KG1 (cell line): ENCODE measurements at regions not wholly inside any gene's neighbourhood (a gene's known extent, or its start where the extent isn't known, plus 50 kb on each side); places are given as distances from the start of the nearest gene placed in this dataset.

Experiments
- DNase-seq: peaks from one replicate; lab custom pipeline; 2025; lab: John Stamatoyannopoulos, UW

GRCh38 chr15:69530991-69531664 is 78.5 kb downstream of the RPLP1 start:
- no peak for DNase-seq

DNA sequence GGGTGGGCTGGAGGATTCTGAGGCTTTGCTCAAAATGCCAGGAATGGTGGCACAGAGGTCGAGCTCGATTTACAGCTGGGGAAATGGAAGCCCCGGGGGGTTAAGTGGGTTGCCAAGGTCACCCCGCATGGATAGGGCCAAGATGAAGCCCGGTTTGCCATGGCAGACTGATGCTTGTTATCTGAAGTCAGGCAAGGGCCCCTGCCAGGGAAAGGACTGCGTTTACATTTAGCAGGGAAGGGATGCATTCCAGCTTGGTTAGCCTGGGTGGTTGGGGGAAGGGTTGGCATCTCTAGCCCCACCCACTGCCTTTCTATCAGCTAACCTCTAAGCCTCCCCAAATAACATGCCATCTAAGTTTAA is 79.0 kb downstream of the RPLP1 start:
- DNase-seq, result no peak

- DNase-seq, result no peak
These were observed 79.4 kb downstream of the RPLP1 start for GRCh38 chr15:69532066-69532465.

DNA sequence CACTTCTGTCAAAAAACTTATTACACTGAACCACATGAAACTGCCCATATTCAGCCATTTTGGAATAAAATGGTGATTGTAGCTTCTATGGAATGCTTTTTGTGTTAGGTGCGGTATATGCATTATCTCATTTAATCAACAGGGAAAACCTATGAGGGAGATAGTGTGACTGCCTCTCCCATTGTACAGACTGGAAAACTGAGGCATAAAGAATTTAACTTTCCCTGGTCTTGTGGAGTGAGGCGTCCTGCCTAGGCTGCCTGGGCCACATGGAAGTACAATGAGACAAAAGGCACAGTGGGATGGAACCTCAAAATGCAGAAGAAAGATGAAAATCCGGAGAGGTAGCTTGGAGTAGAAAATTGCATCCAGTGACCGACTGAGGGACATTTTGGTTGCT is 80.2 kb downstream of the RPLP1 start:
- DNase-seq, result no peak

DNA sequence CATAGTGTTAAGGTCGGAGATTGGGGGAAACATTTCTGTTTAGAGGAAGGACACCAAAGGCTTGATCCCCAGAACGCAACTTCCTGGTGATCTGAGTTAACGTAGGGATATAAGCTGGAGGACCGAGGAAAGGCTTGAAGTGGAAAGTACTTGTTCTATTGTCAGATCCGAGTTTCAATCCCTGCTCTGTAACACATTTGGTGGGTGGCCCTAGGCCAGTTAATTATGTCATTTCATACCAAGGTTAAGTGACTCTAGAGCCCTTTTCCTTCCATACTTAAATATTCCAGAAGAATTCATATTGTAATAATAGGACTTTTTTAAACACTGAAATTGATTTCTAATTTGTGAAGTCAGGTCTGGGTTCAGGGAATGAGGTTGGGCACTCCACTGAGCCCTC is 80.9 kb downstream of the RPLP1 start:
- no peak for DNase-seq

DNA sequence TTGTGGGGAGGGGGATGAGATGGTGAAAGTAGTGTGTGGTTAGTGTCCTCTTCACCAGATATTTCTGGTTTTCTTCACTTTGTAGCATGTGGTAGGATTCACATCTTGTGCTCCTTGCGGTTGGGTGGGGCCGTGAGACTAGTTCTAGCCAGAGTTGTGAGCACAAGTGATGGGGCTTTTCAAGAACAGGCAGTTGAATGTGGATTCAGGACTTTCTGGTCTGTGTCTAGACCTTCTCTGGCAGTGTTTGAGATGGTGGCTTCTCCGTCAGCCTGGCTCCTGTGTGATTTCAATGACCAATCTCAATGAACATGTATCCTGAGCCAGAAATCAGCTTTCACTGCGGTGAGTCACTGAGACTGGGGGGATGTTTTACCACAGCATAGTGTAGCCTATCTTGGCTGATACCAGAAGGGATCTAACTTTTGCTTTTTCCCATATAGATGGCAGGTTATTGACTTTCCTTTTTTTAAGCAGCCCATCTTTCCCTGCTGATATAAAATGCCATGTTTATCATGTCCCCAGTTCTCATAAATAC is 82.6 kb downstream of the RPLP1 start:
- DNase-seq, result no peak

DNA sequence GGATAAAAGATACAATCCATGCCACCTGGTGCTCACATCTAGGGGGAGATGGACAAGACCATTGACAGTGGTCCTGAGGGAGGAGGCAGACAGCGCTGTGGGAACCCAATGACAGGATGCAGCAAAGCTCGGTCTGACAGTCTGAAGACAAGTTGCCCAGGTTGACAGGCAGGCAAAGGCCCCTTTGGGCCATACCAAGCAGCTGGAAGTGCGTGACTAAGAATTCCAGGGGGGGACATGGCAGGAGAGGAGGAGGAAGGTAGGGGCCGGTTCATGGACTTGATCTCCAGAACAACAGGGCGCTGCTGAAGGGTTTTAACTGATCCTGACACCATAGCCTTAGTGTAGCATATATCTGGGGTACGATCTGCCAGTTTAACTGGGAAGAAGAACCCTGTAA is 83.4 kb downstream of the RPLP1 start:
- no peak for DNase-seq

GRCh38 chr15:69536726-69537512 is 84.3 kb downstream of the RPLP1 start:
- no peak for DNase-seq

- no peak for DNase-seq
These were observed 85.3 kb downstream of the RPLP1 start for GRCh38 chr15:69537901-69538300.

- no peak for DNase-seq
These were observed 85.8 kb downstream of the RPLP1 start for GRCh38 chr15:69538379-69538778.

DNA sequence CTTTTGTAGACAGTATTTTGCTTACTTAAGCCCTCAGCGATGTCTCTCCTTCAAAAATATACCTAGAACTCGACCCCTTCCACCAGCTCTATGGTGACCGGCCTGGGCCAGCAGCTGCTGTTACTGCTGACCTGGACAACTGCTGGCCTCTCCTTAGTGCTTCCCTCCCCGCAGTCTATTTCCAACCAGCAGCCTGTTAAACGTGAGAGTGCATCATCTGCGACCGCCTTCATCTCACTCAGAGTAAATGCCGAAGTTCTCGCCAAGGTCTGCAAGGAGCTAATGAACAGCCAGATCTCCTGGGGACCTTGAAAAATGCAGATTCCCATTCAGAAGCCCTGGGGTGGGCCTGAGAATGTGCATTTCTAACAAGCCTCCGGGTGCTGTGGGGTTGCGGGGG is 86.7 kb downstream of the RPLP1 start:
- no peak for DNase-seq

GRCh38 chr15:69540622-69541021 is 88.0 kb downstream of the RPLP1 start:
- DNase-seq, result no peak

- no peak for DNase-seq
These were observed 89.4 kb downstream of the RPLP1 start for GRCh38 chr15:69542028-69542427.

- DNase-seq, result no peak
These were observed 91.2 kb downstream of the RPLP1 start for GRCh38 chr15:69543681-69544364.

DNA sequence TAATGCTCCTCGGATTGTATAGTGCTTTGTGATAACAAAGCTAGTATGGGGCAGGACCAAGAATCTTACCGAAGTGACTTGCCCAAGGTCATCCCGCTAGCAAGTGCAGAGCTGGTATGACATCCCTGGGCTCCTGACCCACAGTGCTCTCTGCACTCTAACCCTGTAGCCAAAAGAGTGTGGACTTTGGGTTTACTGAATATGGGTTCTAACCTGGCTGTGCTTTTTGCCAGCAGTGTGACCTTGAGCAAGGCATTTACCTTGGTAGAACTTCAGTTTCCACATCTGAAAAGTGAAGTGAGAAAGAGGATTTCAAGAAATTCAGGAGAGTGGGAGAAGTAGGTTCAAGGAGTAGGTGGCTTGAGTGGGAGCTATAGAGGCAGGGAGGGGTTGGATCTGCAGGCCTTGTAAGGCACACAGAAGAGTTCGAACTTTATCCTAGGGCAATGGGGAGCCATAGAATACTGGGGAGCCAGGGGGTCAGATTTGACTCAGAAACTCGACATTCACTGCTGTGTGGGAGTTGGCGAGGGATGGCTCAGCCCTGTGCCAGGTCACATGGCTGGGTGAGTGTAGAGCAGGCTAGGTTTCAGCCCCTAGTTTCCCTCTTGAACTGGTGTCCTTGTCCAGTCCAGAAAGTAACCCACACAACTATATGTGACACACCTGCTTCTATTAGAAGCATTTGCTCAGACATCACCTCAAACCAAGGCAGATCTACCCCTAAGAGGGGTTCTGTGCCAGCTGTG is 91.9 kb downstream of the RPLP1 start:
- DNase-seq, result no peak

- no peak for DNase-seq
These were observed 93.6 kb downstream of the RPLP1 start for GRCh38 chr15:69546182-69546581.

DNA sequence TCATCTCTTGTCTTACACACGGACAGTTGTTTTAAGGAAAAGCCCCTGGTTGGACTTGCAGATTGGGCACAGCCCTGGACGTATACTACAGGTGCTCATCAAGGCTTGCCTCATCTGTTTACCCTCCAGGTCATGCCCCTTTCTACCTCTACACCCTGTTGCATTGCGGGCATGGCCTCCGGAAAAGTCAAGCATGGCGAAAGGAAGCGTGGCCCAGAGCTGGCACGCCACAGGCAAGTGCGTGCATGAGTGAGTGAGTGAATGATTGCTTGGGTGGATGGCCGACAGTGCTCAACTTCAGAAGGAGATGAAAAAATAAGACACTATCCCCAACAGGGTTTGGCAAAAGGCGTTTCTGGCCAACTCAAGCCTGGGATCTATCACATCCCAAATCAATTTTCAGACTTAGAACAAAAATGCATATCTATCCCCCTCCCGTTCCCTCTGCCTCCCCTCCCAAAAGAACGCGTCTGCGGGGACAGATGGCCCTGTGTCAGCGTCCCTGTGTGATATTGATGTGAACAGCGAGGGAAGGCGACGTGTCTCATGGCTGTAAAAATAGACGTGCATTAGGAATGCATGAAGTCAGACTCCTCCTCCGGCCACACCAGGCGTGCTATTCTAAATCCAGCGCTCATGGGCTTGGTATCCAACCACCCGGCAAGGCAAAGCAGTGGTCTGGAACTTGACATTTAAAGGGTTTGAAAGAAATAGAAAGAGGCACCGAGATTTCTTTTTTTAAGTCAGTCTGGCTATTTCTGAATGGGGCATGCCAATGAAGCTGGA is 96.0 kb downstream of the RPLP1 start:
- DNase-seq, result no peak

DNA sequence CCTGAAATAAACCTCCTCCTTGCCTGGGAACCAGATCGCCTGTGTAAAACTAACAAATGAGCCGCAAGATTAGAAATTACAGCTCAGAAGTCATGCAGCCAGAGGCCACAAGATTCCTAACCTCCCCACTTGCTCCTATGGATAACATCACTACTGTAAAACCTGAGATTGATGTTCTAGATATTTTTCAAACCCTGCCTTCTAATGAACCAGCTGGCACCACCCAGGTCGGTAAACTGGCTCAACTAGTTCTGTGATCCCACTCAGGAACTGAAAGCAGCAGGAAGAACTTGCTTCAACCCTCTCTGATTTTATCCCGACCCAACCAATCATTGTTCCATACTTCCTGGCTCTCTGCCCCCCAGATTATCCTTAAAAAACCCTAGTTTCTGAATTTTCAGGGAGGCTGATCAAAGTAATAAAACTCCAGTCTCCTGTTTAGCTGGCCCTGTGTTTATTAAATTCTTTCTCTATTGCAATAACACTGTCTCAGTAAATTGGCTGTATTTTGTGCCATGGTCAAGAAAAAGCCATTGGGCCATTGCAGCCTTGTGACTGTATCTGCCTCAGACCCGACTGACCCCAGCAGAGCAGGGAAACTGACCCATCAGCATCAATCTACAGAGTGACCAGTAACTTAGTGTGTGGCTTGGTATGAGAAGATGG is 98.9 kb downstream of the RPLP1 start:
- DNase-seq, result no peak

- DNase-seq, result no peak
These were observed 99.6 kb downstream of the RPLP1 start for GRCh38 chr15:69552057-69552815.

DNA sequence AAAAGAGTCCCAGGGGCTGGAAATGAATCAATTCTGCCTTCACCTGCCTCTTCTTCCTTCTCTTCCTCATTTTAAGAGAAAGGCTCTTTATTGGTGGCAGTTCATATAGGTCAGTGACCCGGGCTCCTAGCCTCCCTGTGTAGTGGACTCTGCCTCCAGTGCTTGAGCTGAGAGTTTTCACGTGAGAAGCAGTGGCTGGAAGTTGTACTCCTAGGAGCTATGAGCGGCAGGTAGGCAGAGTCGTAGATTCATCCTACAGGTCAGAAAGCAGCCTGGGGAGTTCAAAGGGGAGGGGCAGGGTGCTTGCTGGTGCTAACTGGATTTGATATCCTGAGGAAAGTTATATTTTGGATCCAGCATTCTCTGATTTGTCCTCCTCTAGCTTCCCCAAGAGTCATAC is 101.1 kb downstream of the RPLP1 start:
- DNase-seq, result no peak
